B cell (primary cell): ENCODE measurements at regions not wholly inside any gene's neighbourhood (a gene's known extent, or its start where the extent isn't known, plus 50 kb on each side); places are given as distances from the start of the nearest gene placed in this dataset.

Experiments used
- ATAC-seq: fragments of 200-7000 bp; cut with Tn5 transposase; one replicate; pipeline ENCODE4 v1.10.0; 2021; ENCODE audit warnings: low read depth, mild to moderate bottlenecking, moderate number of reproducible peaks, moderate library complexity
- CTCF ChIA-PET: fragments of 350-600 bp; sonication (Branson Sonifier 250); formaldehyde crosslinking; loops from one replicate; lab custom pipeline; 2021; ENCODE audit warnings: antibody characterized with exemption, inconsistent platforms; lab: Charles Lee
- POLR2A ChIA-PET: fragments of 350-600 bp; sonication (Branson Sonifier 250); formaldehyde crosslinking; loops from one replicate; lab custom pipeline; 2021; ENCODE audit warnings: antibody characterized with exemption; lab: Charles Lee
- DNase-seq: peaks from one replicate; pipeline ENCODE4 v3.0.0; 2013
- H2AFZ ChIP-seq: 2 replicates; pipeline ENCODE4 v1.6.1; 2012; ENCODE audit warnings: mild to moderate bottlenecking, low read depth, low read length; ENCODE audit not compliant: insufficient read depth, poor library complexity, severe bottlenecking
- H3K27ac ChIP-seq, 2 donors: 1 replicate in 1 of 2; 2 replicates in 1 of 2; pipeline ENCODE4 v1.5.1; 2012 to 2013; ENCODE audit warnings: low read length in 2 of 2, mild to moderate bottlenecking in 2 of 2, moderate library complexity in 1 of 2
- H3K27me3 ChIP-seq, 4 experiments: fragments of 200-600 bp in 1 of 4; sonication (generic) in 1 of 4; replicated peaks in 1 of 4; 1 replicate in 2 of 4; 2 replicates in 2 of 4; pipeline versions ENCODE4 v1.6.1 to v1.7.0; 2013 to 2016; ENCODE audit warnings: low read length in 3 of 4, mild to moderate bottlenecking in 2 of 4, mixed read lengths in 1 of 4, moderate library complexity in 1 of 4; ENCODE audit not compliant: insufficient read depth in 4 of 4, control insufficient read depth in 3 of 4; ENCODE audit errors: control extremely low read depth in 1 of 4
- H3K36me3 ChIP-seq, 2 experiments: replicated peaks in 1 of 2; 1 replicate in 1 of 2; 2 replicates in 1 of 2; pipeline versions ENCODE4 v1.6.1 to v1.7.1; 2013; ENCODE audit warnings: low read length in 1 of 2; ENCODE audit not compliant: insufficient read depth in 2 of 2, control insufficient read depth in 1 of 2; ENCODE audit errors: control extremely low read depth in 1 of 2, extremely low read depth in 1 of 2
- H3K4me1 ChIP-seq, 2 donors: fragments of 200-600 bp in 1 of 2; sonication (generic) in 1 of 2; 1 replicate in 1 of 2; 2 replicates in 1 of 2; pipeline versions ENCODE4 v1.5.1 to v1.6.1; 2013 to 2017; ENCODE audit warnings: low read length in 2 of 2; ENCODE audit not compliant: control insufficient read depth in 2 of 2, insufficient read depth in 2 of 2
- H3K4me2 ChIP-seq: replicated peaks from 2 replicates; pipeline ENCODE3; 2012; ENCODE audit warnings: mild to moderate bottlenecking, low read depth, low read length; ENCODE audit not compliant: poor library complexity, severe bottlenecking
- H3K4me3 ChIP-seq, 5 experiments: fragments of 200-600 bp in 1 of 5; sonication (generic) in 1 of 5; 1 replicate in 3 of 5; 2 replicates in 2 of 5; pipeline versions ENCODE4 v1.5.1 to v1.7.0; 2011 to 2016; ENCODE audit warnings: low read length in 4 of 5, mild to moderate bottlenecking in 4 of 5, low read depth in 2 of 5, control low read depth in 1 of 5, moderate library complexity in 1 of 5; ENCODE audit not compliant: insufficient read depth in 1 of 5; ENCODE audit errors: control extremely low read depth in 1 of 5, extremely low read depth in 1 of 5
- H3K79me2 ChIP-seq: fragments of 200-600 bp; sonication (generic); one replicate; pipeline ENCODE4 v1.6.0; 2016; ENCODE audit warnings: low read length; ENCODE audit not compliant: control insufficient read depth, insufficient read depth
- H3K9ac ChIP-seq: fragments of 200-600 bp; sonication (generic); 2 replicates; pipeline ENCODE4 v1.6.1; 2017; ENCODE audit warnings: mild to moderate bottlenecking, low read length, moderate library complexity
- H3K9me3 ChIP-seq, 3 donors: one replicate each; pipeline versions ENCODE4 v1.6.1 to v1.7.1; 2013; ENCODE audit warnings: low read length in 2 of 3; ENCODE audit not compliant: control insufficient read depth in 2 of 3, insufficient read depth in 1 of 3; ENCODE audit errors: control extremely low read depth in 1 of 3
- H4K20me1 ChIP-seq: 2 replicates; pipeline ENCODE4 v1.6.0; 2012; ENCODE audit warnings: mild to moderate bottlenecking, low read length; ENCODE audit not compliant: insufficient read depth, control insufficient read depth, poor library complexity, severe bottlenecking
- H3K27ac Mint-ChIP-seq: one replicate; pipeline ENCODE4 v1.8.0; 2021; ENCODE audit warnings: mixed read lengths
- H3K27me3 Mint-ChIP-seq: one replicate; pipeline ENCODE4 v1.8.0; 2021; ENCODE audit warnings: mixed read lengths
- H3K4me1 Mint-ChIP-seq: one replicate; pipeline ENCODE4 v1.8.0; 2021; ENCODE audit warnings: mixed read lengths
- H3K4me3 Mint-ChIP-seq: one replicate; pipeline ENCODE4 v1.8.0; 2021; ENCODE audit warnings: mixed read lengths
- H3K9me3 Mint-ChIP-seq: one replicate; pipeline ENCODE4 v1.8.0; 2022; ENCODE audit warnings: mixed read lengths; ENCODE audit not compliant: insufficient read depth
- EZH2 ChIP-seq: IDR thresholded peaks from 2 replicates; pipeline ENCODE4 v1.6.1; 2012; ENCODE audit warnings: borderline replicate concordance, low read depth, mild to moderate bottlenecking, moderate library complexity, low read length; ENCODE audit not compliant: insufficient read depth, poor library complexity, severe bottlenecking
- WGBS: methylation state at CpG from one replicate; pipeline ENCODE4 v1.1.5; 2013; ENCODE audit warnings: missing lambda C conversion rate; ENCODE audit not compliant: insufficient coverage; 5-methylcytosine and 5-hydroxymethylcytosine counted together
- intact Hi-C: fragments of 100-400 bp; cut with micrococcal nuclease; formaldehyde crosslinking; loops from one replicate; pipeline ENCODE4 v1.10.0; 2022
- TF ChIP-seq, protein P1 (sequence below): fragments of 200-600 bp; IDR thresholded peaks from one replicate; pipeline ENCODE4 v1.8.0; 2022; ENCODE audit warnings: antibody characterized with exemption, mild to moderate bottlenecking

DNA sequence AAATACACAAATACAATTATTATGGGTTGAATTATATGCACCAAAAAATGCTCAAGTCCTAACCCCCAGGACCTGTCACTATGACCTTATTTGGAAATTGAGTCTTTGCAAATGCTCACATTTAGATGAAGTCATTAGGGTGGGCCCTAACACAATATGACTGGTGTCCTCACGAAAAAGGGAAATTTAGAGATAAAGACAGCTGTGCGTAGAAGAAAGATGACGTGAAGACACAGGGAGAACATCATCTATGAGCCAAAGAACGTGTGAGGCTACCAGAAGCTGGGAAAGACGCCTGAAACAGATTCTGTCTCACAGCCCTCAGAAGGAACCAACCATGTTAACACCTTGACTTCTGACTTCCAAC is 259.2 kb downstream of the EMP1 start:
- ChIA-PET CTCF (no interaction called here), POLR2A (no interaction called here)
- H3K27ac Mint-ChIP-seq, result no peak overlapping the region
- no peaks in the 10 kb centered on the region for H3K36me3 ChIP-seq
- H3K79me2 ChIP-seq, result no peaks in the 10 kb centered on the region
- no peaks in the 10 kb centered on the region for H3K4me1 ChIP-seq
- no peak overlapping the region for H2AFZ ChIP-seq
- 86% methylated on average over 4 of the region's 5 CpGs for WGBS
- DNase-seq (no peak), ATAC-seq (no peak)
- H3K4me1 Mint-ChIP-seq, result no peaks in the 10 kb centered on the region
- H4K20me1 ChIP-seq, result no peaks in the 10 kb centered on the region
- no peak for TF ChIP-seq EZH2
- TF ChIP-seq, protein P1, sequence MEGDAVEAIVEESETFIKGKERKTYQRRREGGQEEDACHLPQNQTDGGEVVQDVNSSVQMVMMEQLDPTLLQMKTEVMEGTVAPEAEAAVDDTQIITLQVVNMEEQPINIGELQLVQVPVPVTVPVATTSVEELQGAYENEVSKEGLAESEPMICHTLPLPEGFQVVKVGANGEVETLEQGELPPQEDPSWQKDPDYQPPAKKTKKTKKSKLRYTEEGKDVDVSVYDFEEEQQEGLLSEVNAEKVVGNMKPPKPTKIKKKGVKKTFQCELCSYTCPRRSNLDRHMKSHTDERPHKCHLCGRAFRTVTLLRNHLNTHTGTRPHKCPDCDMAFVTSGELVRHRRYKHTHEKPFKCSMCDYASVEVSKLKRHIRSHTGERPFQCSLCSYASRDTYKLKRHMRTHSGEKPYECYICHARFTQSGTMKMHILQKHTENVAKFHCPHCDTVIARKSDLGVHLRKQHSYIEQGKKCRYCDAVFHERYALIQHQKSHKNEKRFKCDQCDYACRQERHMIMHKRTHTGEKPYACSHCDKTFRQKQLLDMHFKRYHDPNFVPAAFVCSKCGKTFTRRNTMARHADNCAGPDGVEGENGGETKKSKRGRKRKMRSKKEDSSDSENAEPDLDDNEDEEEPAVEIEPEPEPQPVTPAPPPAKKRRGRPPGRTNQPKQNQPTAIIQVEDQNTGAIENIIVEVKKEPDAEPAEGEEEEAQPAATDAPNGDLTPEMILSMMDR, result no peak
- no peak overlapping the region for H3K9ac ChIP-seq
- H3K4me3 ChIP-seq, result no peak overlapping the region
- peaks cover 0 to 3% (median 0%) of the 10 kb centered on the region in 3 donors for H3K9me3 ChIP-seq
- intact Hi-C loops, result no loop called here
- no peak overlapping the region for H3K4me2 ChIP-seq
- peaks cover 3% of the 10 kb centered on the region for H3K27me3 Mint-ChIP-seq
- H3K4me3 Mint-ChIP-seq, result no peak overlapping the region
- no peak overlapping the region for H3K27ac ChIP-seq
- H3K27me3 ChIP-seq, result no peaks in the 10 kb centered on the region
- no peaks in the 10 kb centered on the region for H3K9me3 Mint-ChIP-seq

- ATAC-seq (no peak), DNase-seq (no peak)
- no peak overlapping the region for H3K4me2 ChIP-seq
- CTCF ChIA-PET, result no interaction called here
- TF ChIP-seq, protein P1, result no peak
- TF ChIP-seq EZH2, result no peak
- H3K27ac ChIP-seq, result no peak overlapping the region
- peaks cover 0 to 3% (median 0%) of the 10 kb centered on the region in 3 donors for H3K9me3 ChIP-seq
- H3K27me3 ChIP-seq, result no peaks in the 10 kb centered on the region
- 100% methylated on average over 1 of the region's 3 CpGs for WGBS
- H3K27me3 Mint-ChIP-seq, result peaks cover 3% of the 10 kb centered on the region
- no peaks in the 10 kb centered on the region for H3K9me3 Mint-ChIP-seq
- no peaks in the 10 kb centered on the region for H4K20me1 ChIP-seq
- no peaks in the 10 kb centered on the region for H3K4me1 Mint-ChIP-seq
- no peak overlapping the region for H3K27ac Mint-ChIP-seq
- POLR2A ChIA-PET, result no interaction called here
- no peaks in the 10 kb centered on the region for H3K79me2 ChIP-seq
- no peak overlapping the region for H3K9ac ChIP-seq
- no peak overlapping the region for H3K4me3 Mint-ChIP-seq
- H3K4me1 ChIP-seq, result no peaks in the 10 kb centered on the region
- H2AFZ ChIP-seq, result no peak overlapping the region
- no peaks in the 10 kb centered on the region for H3K36me3 ChIP-seq
- intact Hi-C loops, result no loop called here
- no peak overlapping the region for H3K4me3 ChIP-seq
Measured at GRCh38 chr12:13454991-13455777, 258.7 kb downstream of the EMP1 start.
